ENCODE measurements at regions not wholly inside any gene's neighbourhood (a gene's known extent, or its start where the extent isn't known, plus 50 kb on each side); places are given as distances from the start of the nearest gene placed in this dataset.

DNA sequence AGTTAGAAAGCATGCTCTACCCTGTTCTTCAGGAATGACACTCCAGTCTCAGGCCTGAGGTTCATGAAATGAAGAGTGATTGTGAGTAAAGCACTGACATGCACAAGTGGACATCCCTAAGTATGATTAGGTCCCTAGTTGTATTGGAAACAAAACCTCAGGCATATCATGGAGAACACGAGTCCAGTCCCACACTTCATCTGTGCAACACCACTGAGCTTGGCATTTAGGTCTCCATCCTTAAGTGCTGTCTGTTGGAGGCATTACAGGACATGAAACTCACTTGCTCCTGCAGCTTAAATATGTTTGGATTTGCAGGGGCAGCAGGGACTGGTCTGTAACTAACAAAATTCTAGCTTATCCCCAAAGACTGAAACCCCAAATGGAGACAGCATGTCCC is 250.3 kb upstream of the KLHL29 start:
- H2BK15ac ChIP-seq (ENCODE audit: low read length): no peak overlapping the region
- H3K27ac ChIP-seq (replicated peaks; ENCODE audit: low read length): no peak overlapping the region
- no peaks in the 10 kb centered on the region for H3K36me3 ChIP-seq (replicated peaks in 1 of 2; ENCODE audit: control insufficient read depth in 2 of 2, insufficient read depth in 2 of 2, low read length in 2 of 2)
- no peak overlapping the region for H3K4me2 ChIP-seq (ENCODE audit: insufficient read depth, low read length, poor library complexity, severe bottlenecking)
- H3K18ac ChIP-seq (ENCODE audit: low read length): no peak overlapping the region
- no peak for DNase-seq (ENCODE audit: low spot score)
- no peaks in the 10 kb centered on the region for H3K79me1 ChIP-seq (ENCODE audit: low read depth, low read length)
- no CpG with 5 or more reads among the region's 1 CpG for WGBS, 2 donors (ENCODE audit: extremely low coverage in 2 of 2, insufficient read length in 2 of 2, insufficient replicate concordance in 1 of 2)
- H2BK12ac ChIP-seq (ENCODE audit: low read length): no peak overlapping the region
- H3K14ac ChIP-seq (ENCODE audit: low read length): no peak overlapping the region
- H3K23ac ChIP-seq (ENCODE audit: low read depth, low read length, poor library complexity): no peak overlapping the region
- no peak overlapping the region for H4K8ac ChIP-seq (ENCODE audit: low read depth, low read length)
- H3K4me1 ChIP-seq (ENCODE audit: control insufficient read depth in 2 of 2, insufficient read depth in 1 of 2, low read depth in 1 of 2, low read length in 2 of 2): peaks cover 0 to 5% of the 10 kb centered on the region in 2 donors
- no peak overlapping the region for H4K91ac ChIP-seq (ENCODE audit: low read depth, low read length, poor library complexity)
- no peak overlapping the region for H2BK120ac ChIP-seq (ENCODE audit: low read depth, low read length)
- H3K4me3 ChIP-seq (ENCODE audit: low read length in 2 of 2): no peak overlapping the region
- H3K27me3 ChIP-seq (ENCODE audit: control insufficient read depth in 3 of 3, insufficient read depth in 3 of 3, low read depth in 1 of 3, low read length in 3 of 3): no peaks in the 10 kb centered on the region
- H3K9ac ChIP-seq (ENCODE audit: low read depth, low read length, poor library complexity): no peak overlapping the region
- H3K9me3 ChIP-seq (replicated peaks in 1 of 2; ENCODE audit: control insufficient read depth in 2 of 2, insufficient read depth in 1 of 2, low read depth in 1 of 2, low read length in 2 of 2): no peaks in the 10 kb centered on the region
- H2BK5ac ChIP-seq (ENCODE audit: low read length): no peak overlapping the region
- no peak overlapping the region for H2AK5ac ChIP-seq (ENCODE audit: low read depth, low read length)
- no peak overlapping the region for H2AFZ ChIP-seq (ENCODE audit: low read length)
- no peak overlapping the region for H3K4ac ChIP-seq (ENCODE audit: low read length)

GRCh38 chr2:23135481-23136100 is 249.4 kb upstream of the KLHL29 start:
- Histone ChIP-seq H2AFZ (ENCODE audit: low read length) (no peak overlapping the region), H3K9me3 (replicated peaks in 1 of 2; ENCODE audit: control insufficient read depth in 2 of 2, insufficient read depth in 1 of 2, low read depth in 1 of 2, low read length in 2 of 2) (no peaks in the 10 kb centered on the region), H2BK12ac (ENCODE audit: low read length) (no peak overlapping the region), H3K23ac (ENCODE audit: low read depth, low read length, poor library complexity) (no peak overlapping the region), H3K4me3 (ENCODE audit: low read length in 2 of 2) (no peak overlapping the region), H2BK15ac (ENCODE audit: low read length) (no peak overlapping the region), H4K91ac (ENCODE audit: low read depth, low read length, poor library complexity) (no peak overlapping the region), H3K14ac (ENCODE audit: low read length) (no peak overlapping the region), H3K79me1 (ENCODE audit: low read depth, low read length) (no peaks in the 10 kb centered on the region), H3K36me3 (replicated peaks in 1 of 2; ENCODE audit: control insufficient read depth in 2 of 2, insufficient read depth in 2 of 2, low read length in 2 of 2) (no peaks in the 10 kb centered on the region), H3K4ac (ENCODE audit: low read length) (no peak overlapping the region), H2AK5ac (ENCODE audit: low read depth, low read length) (no peak overlapping the region), H3K9ac (ENCODE audit: low read depth, low read length, poor library complexity) (no peak overlapping the region), H3K4me1 (ENCODE audit: control insufficient read depth in 2 of 2, insufficient read depth in 1 of 2, low read depth in 1 of 2, low read length in 2 of 2) (peaks cover 0 to 5% of the 10 kb centered on the region in 2 donors), H4K8ac (ENCODE audit: low read depth, low read length) (no peak overlapping the region), H3K18ac (ENCODE audit: low read length) (peak overlapping the region; percentile 66), H2BK5ac (ENCODE audit: low read length) (no peak overlapping the region), H3K27me3 (ENCODE audit: control insufficient read depth in 3 of 3, insufficient read depth in 3 of 3, low read depth in 1 of 3, low read length in 3 of 3) (no peaks in the 10 kb centered on the region), H3K27ac (replicated peaks; ENCODE audit: low read length) (no peak overlapping the region), H3K4me2 (ENCODE audit: insufficient read depth, low read length, poor library complexity, severe bottlenecking) (no peak overlapping the region), H2BK120ac (ENCODE audit: low read depth, low read length) (no peak overlapping the region)
- no CpG with 5 or more reads among the region's 9 CpGs for WGBS, 2 donors (ENCODE audit: extremely low coverage in 2 of 2, insufficient read length in 2 of 2, insufficient replicate concordance in 1 of 2)
- no peak for DNase-seq (ENCODE audit: low spot score)

GRCh38 chr2:23137166-23137565 is 247.8 kb upstream of the KLHL29 start:
- Histone ChIP-seq H3K79me1 (ENCODE audit: low read depth, low read length) (no peaks in the 10 kb centered on the region), H3K23ac (ENCODE audit: low read depth, low read length, poor library complexity) (no peak overlapping the region), H2BK15ac (ENCODE audit: low read length) (no peak overlapping the region), H4K91ac (ENCODE audit: low read depth, low read length, poor library complexity) (no peak overlapping the region), H3K27me3 (ENCODE audit: control insufficient read depth in 3 of 3, insufficient read depth in 3 of 3, low read depth in 1 of 3, low read length in 3 of 3) (no peaks in the 10 kb centered on the region), H2BK5ac (ENCODE audit: low read length) (no peak overlapping the region), H2BK12ac (ENCODE audit: low read length) (no peak overlapping the region), H3K9me3 (replicated peaks in 1 of 2; ENCODE audit: control insufficient read depth in 2 of 2, insufficient read depth in 1 of 2, low read depth in 1 of 2, low read length in 2 of 2) (no peaks in the 10 kb centered on the region), H2BK120ac (ENCODE audit: low read depth, low read length) (no peak overlapping the region), H3K27ac (replicated peaks; ENCODE audit: low read length) (no peak overlapping the region), H3K36me3 (replicated peaks in 1 of 2; ENCODE audit: control insufficient read depth in 2 of 2, insufficient read depth in 2 of 2, low read length in 2 of 2) (no peaks in the 10 kb centered on the region), H3K4me1 (ENCODE audit: control insufficient read depth in 2 of 2, insufficient read depth in 1 of 2, low read depth in 1 of 2, low read length in 2 of 2) (peaks cover 0 to 3% of the 10 kb centered on the region in 2 donors), H3K14ac (ENCODE audit: low read length) (no peak overlapping the region), H4K8ac (ENCODE audit: low read depth, low read length) (no peak overlapping the region), H2AK5ac (ENCODE audit: low read depth, low read length) (no peak overlapping the region), H2AFZ (ENCODE audit: low read length) (no peak overlapping the region), H3K4me2 (ENCODE audit: insufficient read depth, low read length, poor library complexity, severe bottlenecking) (no peak overlapping the region), H3K18ac (ENCODE audit: low read length) (no peak overlapping the region), H3K4ac (ENCODE audit: low read length) (no peak overlapping the region), H3K9ac (ENCODE audit: low read depth, low read length, poor library complexity) (no peak overlapping the region), H3K4me3 (ENCODE audit: low read length in 2 of 2) (no peak overlapping the region)
- DNase-seq (ENCODE audit: low spot score): no peak
- WGBS, 2 donors (ENCODE audit: extremely low coverage in 2 of 2, insufficient read length in 2 of 2, insufficient replicate concordance in 1 of 2): no CpG with 5 or more reads among the region's 2 CpGs

DNA sequence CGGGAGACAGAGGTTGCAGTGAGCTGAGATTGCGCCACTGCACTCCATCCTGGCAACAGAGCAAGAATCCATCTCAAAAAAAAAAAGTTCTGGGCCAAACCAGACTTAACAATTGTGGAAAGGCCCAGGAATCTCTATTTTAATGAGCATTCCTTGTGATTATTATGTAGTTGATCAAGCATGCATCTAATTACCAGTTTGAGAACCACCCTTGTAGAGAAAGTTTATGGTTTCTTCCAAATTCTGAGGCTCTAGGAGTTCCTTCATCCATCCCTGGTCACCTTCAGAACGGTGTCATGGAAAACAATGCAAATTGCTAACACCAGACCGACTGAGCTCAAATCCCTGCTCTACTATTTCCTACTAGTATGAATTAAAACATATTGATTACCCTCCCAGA is 246.3 kb upstream of the KLHL29 start:
- Histone ChIP-seq H4K8ac (ENCODE audit: low read depth, low read length) (no peak overlapping the region), H2BK12ac (ENCODE audit: low read length) (no peak overlapping the region), H2BK5ac (ENCODE audit: low read length) (no peak overlapping the region), H4K91ac (ENCODE audit: low read depth, low read length, poor library complexity) (no peak overlapping the region), H2BK15ac (ENCODE audit: low read length) (no peak overlapping the region), H3K9ac (ENCODE audit: low read depth, low read length, poor library complexity) (no peak overlapping the region), H3K18ac (ENCODE audit: low read length) (no peak overlapping the region), H3K4ac (ENCODE audit: low read length) (no peak overlapping the region), H3K4me1 (ENCODE audit: control insufficient read depth in 2 of 2, insufficient read depth in 1 of 2, low read depth in 1 of 2, low read length in 2 of 2) (peaks cover 0 to 3% of the 10 kb centered on the region in 2 donors), H3K4me2 (ENCODE audit: insufficient read depth, low read length, poor library complexity, severe bottlenecking) (no peak overlapping the region), H2AFZ (ENCODE audit: low read length) (no peak overlapping the region), H3K9me3 (replicated peaks in 1 of 2; ENCODE audit: control insufficient read depth in 2 of 2, insufficient read depth in 1 of 2, low read depth in 1 of 2, low read length in 2 of 2) (no peaks in the 10 kb centered on the region), H3K23ac (ENCODE audit: low read depth, low read length, poor library complexity) (no peak overlapping the region), H3K36me3 (replicated peaks in 1 of 2; ENCODE audit: control insufficient read depth in 2 of 2, insufficient read depth in 2 of 2, low read length in 2 of 2) (no peaks in the 10 kb centered on the region), H3K14ac (ENCODE audit: low read length) (no peak overlapping the region), H3K27ac (replicated peaks; ENCODE audit: low read length) (no peak overlapping the region), H3K79me1 (ENCODE audit: low read depth, low read length) (no peaks in the 10 kb centered on the region), H3K27me3 (ENCODE audit: control insufficient read depth in 3 of 3, insufficient read depth in 3 of 3, low read depth in 1 of 3, low read length in 3 of 3) (no peaks in the 10 kb centered on the region), H2AK5ac (ENCODE audit: low read depth, low read length) (no peak overlapping the region), H2BK120ac (ENCODE audit: low read depth, low read length) (no peak overlapping the region), H3K4me3 (ENCODE audit: low read length in 2 of 2) (no peak overlapping the region)
- no CpG with 5 or more reads among the region's 4 CpGs for WGBS, 2 donors (ENCODE audit: extremely low coverage in 2 of 2, insufficient read length in 2 of 2, insufficient replicate concordance in 1 of 2)
- no peak for DNase-seq (ENCODE audit: low spot score)
